Adrenal gland (tissue), 9 donors: ENCODE measurements at regions not wholly inside any gene's neighbourhood (a gene's known extent, or its start where the extent isn't known, plus 50 kb on each side); places are given as distances from the start of the nearest gene placed in this dataset.

Experiments
- DNase-seq, 7 donors: peaks; one replicate each; pipeline ENCODE4 v3.0.0-alpha.2; 2019 to 2020
- H3K27ac ChIP-seq, 5 donors: fragments of 200-600 bp; sonication (generic) in 4 of 5; 1 replicate in 3 of 5; 2 replicates in 2 of 5; pipeline versions ENCODE4 v1.5.1 to v1.8.0; 2016 to 2020; ENCODE audit warnings: mild to moderate bottlenecking in 1 of 5
- H3K27me3 ChIP-seq: fragments of 200-600 bp; 2 replicates; pipeline ENCODE4 v1.8.0; 2021
- H3K36me3 ChIP-seq, 2 donors: fragments of 200-600 bp; replicated peaks in 1 of 2; 1 replicate in 1 of 2; 2 replicates in 1 of 2; pipeline versions ENCODE4 v1.5.1 to v1.8.0; 2018 to 2022
- H3K4me1 ChIP-seq, 2 donors: fragments of 200-600 bp; replicated peaks in 1 of 2; 1 replicate in 1 of 2; 2 replicates in 1 of 2; pipeline versions ENCODE4 v1.5.1 to v1.8.0; 2018 to 2021
- H3K4me3 ChIP-seq, 4 donors: fragments of 200-600 bp; sonication (generic) in 3 of 4; one replicate each; pipeline ENCODE4 v1.5.1; 2016 to 2018
- H3K9me3 ChIP-seq, 3 donors: fragments of 200-600 bp; sonication (generic) in 1 of 3; replicated peaks in 1 of 3; 1 replicate in 2 of 3; 2 replicates in 1 of 3; pipeline versions ENCODE4 v1.5.1 to v1.8.0; 2016 to 2021
- POLR2A ChIP-seq, 2 donors: fragments of 450-650 bp; IDR thresholded peaks; one replicate each; pipeline ENCODE4 v1.6.1; 2017; ENCODE audit warnings: antibody characterized with exemption in 2 of 2, mild to moderate bottlenecking in 2 of 2, moderate library complexity in 1 of 2
- WGBS, 4 donors: extraction: QIAGEN DNeasy Blood & Tissue Kit in 2 of 4; methylation state at CpG; one replicate each; pipeline versions ENCODE4 v1.1.5 to v1.1.7; 2013 to 2017; 5-methylcytosine and 5-hydroxymethylcytosine counted together
- intact Hi-C, 2 donors: fragments of 100-400 bp; cut with DNase I; formaldehyde crosslinking; loops; one replicate each; pipeline versions ENCODE4 v1.14.1 to v1.15.0; 2022 to 2023
- TF ChIP-seq, protein P1 (sequence below), 6 experiments: fragments of 450-650 bp in 4 of 6; fragments of 200-600 bp in 2 of 6; sonication (generic) in 1 of 6; IDR thresholded peaks; 1 replicate in 5 of 6; 2 replicates in 1 of 6; pipeline versions ENCODE4 v1.5.1 to v1.8.0; 2016 to 2021; ENCODE audit warnings: antibody characterized with exemption in 6 of 6, mild to moderate bottlenecking in 2 of 6, moderate library complexity in 1 of 6
- donor health status: healthy with polysubstance abuse.
- donor health status: Bipolar disorder and iron deficiency.
- donor health status: DM: yes; HTN: yes; CAD: no.
- donor health status: DM: no; HTN: no; CAD: no.
- donor health status: DM: no; HTN: no; CAD: no.

- intact Hi-C loops, result no loop called here
- Histone ChIP-seq H3K27me3 (no peaks in the 10 kb centered on the region), H3K9me3 (no peaks in the 10 kb centered on the region), H3K4me3 (no peak overlapping the region), H3K4me1 (no peaks in the 10 kb centered on the region), H3K36me3 (no peaks in the 10 kb centered on the region), H3K27ac (no peak overlapping the region)
- no peak for DNase-seq
- TF ChIP-seq, protein P1, sequence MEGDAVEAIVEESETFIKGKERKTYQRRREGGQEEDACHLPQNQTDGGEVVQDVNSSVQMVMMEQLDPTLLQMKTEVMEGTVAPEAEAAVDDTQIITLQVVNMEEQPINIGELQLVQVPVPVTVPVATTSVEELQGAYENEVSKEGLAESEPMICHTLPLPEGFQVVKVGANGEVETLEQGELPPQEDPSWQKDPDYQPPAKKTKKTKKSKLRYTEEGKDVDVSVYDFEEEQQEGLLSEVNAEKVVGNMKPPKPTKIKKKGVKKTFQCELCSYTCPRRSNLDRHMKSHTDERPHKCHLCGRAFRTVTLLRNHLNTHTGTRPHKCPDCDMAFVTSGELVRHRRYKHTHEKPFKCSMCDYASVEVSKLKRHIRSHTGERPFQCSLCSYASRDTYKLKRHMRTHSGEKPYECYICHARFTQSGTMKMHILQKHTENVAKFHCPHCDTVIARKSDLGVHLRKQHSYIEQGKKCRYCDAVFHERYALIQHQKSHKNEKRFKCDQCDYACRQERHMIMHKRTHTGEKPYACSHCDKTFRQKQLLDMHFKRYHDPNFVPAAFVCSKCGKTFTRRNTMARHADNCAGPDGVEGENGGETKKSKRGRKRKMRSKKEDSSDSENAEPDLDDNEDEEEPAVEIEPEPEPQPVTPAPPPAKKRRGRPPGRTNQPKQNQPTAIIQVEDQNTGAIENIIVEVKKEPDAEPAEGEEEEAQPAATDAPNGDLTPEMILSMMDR (IDR thresholded peaks at IDR 0.05), result no peak
- TF ChIP-seq POLR2A (IDR thresholded peaks at IDR 0.05), result no peak
- 83 to 92% (median 83%) methylated on average over 3 of the region's 3 CpGs for WGBS, 4 donors
Observed at GRCh38 chr2:76210551-76210950, 499.8 kb upstream of the GCFC2 start.

DNA sequence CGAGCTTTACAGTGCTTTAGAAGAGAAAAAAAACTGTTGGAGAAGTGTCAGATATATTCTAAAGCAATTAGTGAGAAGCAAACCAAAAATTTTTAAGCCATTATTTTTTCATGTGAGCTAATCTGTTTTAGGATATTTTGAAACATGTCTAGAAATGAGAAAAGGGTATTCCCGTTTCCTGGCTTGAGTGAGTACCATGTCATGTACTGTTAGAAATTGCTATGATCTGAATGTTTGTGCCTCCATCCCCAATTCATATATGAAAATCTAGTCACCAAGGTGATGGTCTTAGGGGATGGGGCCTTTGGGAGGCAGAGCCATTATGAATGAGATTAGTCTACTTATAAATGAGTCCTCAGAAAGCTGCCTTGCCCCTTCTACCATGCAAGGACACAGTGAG lies 493.3 kb upstream of the GCFC2 start:
- Histone ChIP-seq H3K4me3 (no peak overlapping the region), H3K36me3 (no peaks in the 10 kb centered on the region), H3K4me1 (no peaks in the 10 kb centered on the region), H3K27ac (no peak overlapping the region), H3K27me3 (no peaks in the 10 kb centered on the region), H3K9me3 (no peaks in the 10 kb centered on the region)
- TF ChIP-seq, protein P1 (IDR thresholded peaks at IDR 0.05), result no peak
- no peak for TF ChIP-seq POLR2A (IDR thresholded peaks at IDR 0.05)
- intact Hi-C loops, result loop anchor here in 1 of 2 donors (5.0 kb wide), 1 partner anchor 393 kb away; no protein-coding TSS in a partner anchor
- 72 to 90% (median 76%) methylated on average over 2 of the region's 2 CpGs for WGBS, 4 donors
- no peak for DNase-seq

GRCh38 chr2:76202866-76203265 lies 492.2 kb upstream of the GCFC2 start:
- 63 to 87% (median 77%) methylated on average over 2 of the region's 2 CpGs for WGBS, 4 donors
- Histone ChIP-seq H3K4me1 (no peaks in the 10 kb centered on the region), H3K4me3 (no peak overlapping the region), H3K36me3 (no peaks in the 10 kb centered on the region), H3K27me3 (no peaks in the 10 kb centered on the region), H3K27ac (no peak overlapping the region), H3K9me3 (no peaks in the 10 kb centered on the region)
- intact Hi-C loops, result loop anchor here in 1 of 2 donors (5.0 kb wide), 1 partner anchor 394 kb away; no protein-coding TSS in a partner anchor
- DNase-seq, result no peak
- no peak for TF ChIP-seq POLR2A (IDR thresholded peaks at IDR 0.05)
- TF ChIP-seq, protein P1 (IDR thresholded peaks at IDR 0.05), result no peak

- intact Hi-C loops, result loop anchor here in 1 of 2 donors (5.0 kb wide), 1 partner anchor 404 kb away; no protein-coding TSS in a partner anchor
- Histone ChIP-seq H3K27ac (no peak overlapping the region), H3K9me3 (no peaks in the 10 kb centered on the region), H3K36me3 (no peaks in the 10 kb centered on the region), H3K27me3 (no peaks in the 10 kb centered on the region), H3K4me3 (no peak overlapping the region), H3K4me1 (no peaks in the 10 kb centered on the region)
- 12 to 24% (median 16%) methylated on average over 7 of the region's 7 CpGs for WGBS, 4 donors
- TF ChIP-seq, protein P1 (IDR thresholded peaks at IDR 0.05), result peak; percentile 59 to 75 (median 62)
- no peak for TF ChIP-seq POLR2A (IDR thresholded peaks at IDR 0.05)
- DNase-seq, result peak; percentile 54 to 85 (median 74)
Observed at GRCh38 chr2:76197842-76198448, 487.2 kb upstream of the GCFC2 start.
